Inflammatory macrophage treated with lipopolysaccharide for 1 hour (primary cell): ENCODE measurements at regions not wholly inside any gene's neighbourhood (a gene's known extent, or its start where the extent isn't known, plus 50 kb on each side); places are given as distances from the start of the nearest gene placed in this dataset.

Experiments
- DNase-seq, 2 donors: peaks; one replicate each; pipeline ENCODE4 v3.0.0-alpha.2; 2020 to 2022

DNA sequence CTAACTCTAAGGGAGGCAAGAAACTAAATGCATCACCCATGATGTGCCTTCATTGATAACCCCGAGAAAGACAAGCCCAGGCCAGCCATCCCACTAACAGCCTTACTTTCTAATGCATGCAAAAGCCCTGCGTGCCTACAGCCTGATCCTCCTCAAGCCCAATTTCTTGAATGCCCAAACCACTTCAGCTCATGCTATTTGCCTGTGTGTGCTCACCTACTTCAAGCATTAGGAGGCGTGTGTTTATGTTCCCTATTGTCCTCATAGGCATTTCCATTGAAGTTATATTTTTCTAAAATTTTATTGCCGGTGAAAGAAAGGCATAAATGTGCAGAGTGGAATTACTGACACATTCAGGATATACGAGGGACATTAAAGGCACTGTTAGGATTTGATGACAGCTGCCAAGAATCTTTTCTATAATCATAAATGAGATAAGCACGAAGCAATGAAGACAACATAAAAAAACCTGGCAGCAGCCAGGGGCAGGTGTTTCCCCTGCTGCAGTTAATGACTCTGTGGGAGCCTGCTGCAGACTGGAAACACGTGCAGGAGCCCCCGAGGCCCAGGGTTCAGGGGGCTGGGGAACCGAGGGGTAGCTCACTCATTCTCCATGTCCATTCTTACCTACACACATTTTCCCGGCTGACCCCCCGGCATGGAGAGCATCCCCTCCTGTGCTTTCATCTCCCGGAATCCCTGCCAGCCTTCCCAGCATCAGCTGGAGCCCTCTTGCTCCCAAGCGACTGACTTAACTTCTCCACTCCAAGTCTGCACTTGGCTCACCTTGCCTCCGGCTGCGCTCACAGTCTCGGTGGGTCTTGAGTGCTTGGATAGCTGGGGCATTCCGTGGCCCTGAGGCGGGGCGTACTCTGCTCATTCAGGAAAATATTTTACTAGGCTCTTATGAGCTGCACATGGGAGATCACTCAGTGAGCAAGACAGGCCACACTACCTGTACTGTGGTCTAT is 292.3 kb upstream of the SIX2 start:
- DNase-seq: no peak

DNA sequence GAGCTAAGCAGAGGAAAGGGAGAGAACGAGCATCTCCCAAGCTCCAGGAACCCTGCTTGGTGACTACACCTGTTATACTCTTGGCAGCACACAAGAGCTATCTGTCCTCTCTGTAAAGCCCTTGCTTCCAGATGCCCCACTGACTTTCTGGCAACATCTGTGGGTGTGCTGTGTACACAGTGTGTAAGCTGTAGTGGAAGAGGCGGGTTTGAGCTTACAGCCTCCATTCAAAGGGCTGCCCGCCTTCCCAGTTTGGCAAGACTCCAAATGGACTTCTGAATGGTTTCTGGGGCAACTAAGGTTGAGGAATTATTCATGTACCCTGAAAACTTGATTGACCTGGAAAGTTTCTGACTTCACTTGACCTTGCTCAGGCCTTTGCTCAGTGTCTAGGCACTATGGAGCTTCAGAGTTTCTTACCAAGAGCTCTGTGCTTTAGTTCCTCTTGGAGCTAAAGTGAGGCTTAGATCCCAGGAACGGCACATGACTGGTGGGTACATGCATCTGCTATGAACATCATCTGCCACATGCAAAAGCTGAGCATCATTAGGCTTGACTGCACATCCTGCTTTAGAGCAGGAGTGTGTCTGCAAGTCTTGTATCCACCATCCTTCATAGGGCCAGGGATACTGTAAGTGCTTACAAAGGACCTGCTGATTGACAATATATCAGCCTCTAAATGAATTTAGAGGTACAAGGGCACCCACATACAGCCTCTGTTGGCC is 290.9 kb upstream of the SIX2 start:
- no peak for DNase-seq

DNA sequence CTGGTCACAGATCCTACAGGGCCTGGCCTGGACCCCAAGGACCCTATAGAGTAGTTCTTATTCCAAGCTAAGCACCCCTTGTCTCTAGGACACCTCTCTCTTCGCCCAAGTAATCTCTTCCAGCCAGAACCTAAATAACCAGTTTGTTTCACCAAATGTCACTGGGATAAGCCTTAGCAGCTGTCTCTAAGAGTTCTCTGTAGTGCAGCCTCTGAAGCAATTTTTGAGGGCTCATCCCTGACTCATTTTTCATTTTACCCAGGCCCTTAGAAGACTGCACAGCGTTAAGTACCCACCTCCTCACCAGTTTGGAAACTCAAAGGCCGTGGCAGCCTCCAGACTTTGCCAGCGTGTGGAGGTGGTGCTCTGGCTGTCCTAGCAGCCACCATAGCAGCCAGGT is 290.1 kb upstream of the SIX2 start:
- DNase-seq: no peak

DNA sequence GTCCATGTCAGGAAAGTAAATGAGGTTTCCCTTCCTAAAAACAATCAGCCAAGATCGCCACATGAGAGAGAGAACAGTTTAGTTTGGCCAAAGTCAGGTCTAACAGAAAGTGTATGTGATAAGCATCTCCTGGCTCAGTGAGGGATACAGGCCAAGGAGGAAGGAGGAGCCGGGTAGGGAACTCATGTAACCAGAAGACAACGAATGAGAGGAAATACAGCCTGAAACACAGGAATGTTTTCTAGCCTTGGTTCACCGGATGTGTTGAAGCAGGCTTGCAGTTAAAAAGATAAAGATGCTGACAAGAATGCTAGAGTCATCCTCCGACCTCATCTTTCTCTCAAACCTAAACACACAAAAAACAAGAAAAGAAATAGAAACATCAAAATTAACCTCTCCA is 283.9 kb upstream of the SIX2 start:
- no peak for DNase-seq

DNA sequence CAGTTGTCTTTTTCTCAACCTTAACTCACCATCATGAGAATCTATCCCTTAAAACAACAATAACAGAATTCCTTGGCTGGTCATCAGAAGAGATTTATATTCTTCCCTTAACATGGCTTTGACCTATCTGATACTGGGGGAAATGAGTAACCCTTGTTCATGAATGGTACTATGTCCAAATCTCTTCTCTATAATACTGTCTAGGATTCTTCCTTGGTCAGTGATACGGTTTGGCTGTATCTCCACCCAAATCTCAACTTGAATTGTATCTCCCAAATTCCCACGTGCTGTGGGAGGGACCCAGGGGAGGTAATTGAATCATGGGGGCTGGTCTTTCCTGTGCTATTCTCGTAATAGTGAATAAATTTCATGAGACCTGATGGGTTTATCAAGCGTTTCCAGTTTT is 282.0 kb upstream of the SIX2 start:
- no peak for DNase-seq

DNA sequence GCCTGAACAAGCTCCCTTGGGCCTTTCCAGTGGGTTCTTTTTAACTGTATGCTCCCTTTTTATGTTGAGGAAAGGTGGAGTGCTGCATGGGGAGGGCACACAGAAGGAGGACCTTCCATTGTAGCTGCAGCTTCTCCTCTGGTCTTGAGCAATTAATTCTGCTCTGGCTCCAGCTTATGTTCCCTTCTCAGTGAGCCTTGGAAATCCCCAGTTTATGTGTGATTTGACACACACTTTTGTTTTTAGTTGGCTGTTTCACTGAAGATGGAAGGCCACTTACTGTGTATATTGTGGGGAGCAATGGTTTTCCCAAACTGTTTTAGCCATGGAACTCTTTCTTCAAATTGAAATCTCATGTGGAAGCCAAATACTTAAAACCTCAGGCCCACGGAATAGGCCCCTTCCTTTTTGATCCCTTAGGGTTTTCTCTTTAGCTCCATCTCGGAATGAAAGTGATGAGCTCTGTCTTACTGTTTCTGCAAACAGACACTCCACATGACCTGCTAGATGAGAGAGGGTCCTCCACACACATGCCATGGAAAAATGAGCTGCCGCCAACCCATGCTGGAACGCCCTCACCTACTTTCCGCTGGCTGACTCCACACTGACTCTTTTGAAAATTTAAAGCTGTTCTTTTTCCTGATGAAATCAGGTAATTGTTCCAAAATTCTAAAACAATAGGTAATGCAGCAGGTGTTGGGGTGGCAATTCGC is 280.9 kb upstream of the SIX2 start:
- no peak for DNase-seq

DNA sequence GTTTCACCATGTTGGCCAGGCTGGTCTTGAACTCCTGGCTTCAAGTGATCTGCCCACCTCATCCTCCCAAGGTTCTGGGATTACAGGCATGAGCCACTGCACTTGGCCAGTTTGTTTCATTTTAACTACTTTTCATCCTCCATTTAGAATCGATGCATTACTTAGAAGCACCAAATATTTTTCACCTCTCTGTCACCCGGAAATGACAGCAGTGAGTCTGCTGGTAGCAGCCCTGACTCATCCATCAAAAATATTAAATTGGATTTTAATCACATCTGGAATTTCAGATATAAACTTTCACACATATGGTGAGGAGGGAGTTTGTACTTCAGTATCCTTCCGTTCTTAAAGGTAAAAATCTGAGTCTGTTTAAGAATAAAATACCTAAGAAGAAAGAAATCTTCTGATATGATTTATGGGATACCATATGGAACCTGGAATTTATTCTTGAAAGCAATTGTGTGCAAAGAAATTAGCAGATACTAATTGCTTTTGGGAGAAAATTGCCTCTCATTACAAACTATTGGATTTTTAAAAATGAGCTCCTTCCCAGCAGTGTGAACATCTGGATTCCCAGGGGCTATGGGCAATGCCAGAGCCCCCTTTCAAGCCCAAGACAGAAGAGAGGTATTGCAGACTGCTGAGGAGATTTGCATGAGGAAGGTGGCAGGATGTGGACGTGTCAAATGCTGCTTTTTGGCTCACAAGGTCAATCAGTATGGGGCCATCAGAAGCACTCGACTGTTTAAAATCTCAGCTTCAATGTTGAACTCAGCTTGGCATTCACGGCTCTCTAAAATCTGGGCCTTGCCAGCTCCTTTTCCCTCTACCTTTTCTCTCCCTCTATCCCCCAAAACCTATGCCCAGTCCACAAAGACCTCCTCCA is 279.5 kb upstream of the SIX2 start:
- no peak for DNase-seq

DNA sequence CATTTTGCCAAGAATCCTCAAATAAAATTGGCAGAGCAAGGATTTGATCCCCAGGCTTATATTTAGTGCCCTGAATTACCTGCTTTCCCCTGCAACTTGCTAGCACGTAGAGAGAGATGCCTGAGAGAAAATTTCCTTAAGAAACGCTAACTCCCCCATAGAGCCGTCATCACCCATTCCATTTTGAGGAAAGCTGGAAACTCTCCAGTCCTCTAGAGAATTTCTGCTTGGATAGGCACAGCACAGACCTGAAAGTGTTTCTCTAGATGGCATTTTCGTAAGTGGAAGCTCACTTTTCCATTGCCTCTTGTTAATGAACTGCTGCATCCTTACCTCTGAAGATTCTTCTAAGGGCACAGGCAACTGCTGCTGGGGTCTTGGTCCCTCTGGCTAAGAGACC is 277.8 kb upstream of the SIX2 start:
- no peak for DNase-seq

DNA sequence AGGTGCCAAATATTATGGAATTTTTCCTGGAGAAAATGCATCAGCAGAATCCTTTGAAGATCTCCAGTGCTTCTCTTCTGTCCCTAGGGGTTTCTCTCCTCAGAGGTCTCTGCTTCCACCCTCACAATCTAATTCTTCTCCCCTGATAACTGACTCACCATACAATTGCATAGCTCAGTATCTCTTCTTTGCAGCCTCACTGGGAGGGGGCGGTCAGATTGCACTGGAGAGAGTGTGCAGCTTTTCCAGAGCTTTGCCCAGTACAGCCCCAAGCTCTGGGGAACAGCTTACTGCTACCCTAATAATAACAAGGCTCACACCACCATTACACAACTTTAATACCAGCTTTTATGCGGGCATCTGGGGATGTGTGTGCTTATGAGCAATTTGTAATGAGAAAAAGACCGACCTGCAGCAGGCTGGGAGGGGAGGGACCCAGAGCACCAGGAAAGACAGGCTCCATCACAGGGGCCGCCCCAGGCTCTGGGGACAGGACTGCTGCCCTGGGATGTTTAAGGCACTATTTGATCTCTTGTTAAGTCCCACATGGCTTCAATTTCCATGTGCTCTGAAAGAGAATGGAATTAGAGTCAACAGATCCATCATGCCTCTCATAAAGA is 276.6 kb upstream of the SIX2 start:
- no peak for DNase-seq

DNA sequence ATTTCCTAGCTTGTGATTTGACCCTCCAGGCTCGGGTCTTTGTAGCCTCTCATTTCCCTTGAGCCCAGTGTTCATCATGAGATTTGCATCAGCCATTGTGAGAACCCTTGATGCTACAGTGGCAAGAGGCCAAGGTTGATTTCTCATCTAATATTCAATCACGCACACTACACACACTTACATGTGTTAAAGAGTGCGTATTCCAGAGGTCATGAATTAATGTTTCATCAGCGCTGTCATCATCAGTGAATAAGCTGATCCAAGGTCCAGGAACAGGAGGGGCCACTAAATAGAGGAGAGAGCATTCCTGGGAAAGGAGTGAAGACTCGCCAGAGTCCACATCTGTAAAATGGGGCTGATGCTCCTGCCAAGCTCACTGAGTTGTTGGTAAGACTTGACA is 276.1 kb upstream of the SIX2 start:
- no peak for DNase-seq

DNA sequence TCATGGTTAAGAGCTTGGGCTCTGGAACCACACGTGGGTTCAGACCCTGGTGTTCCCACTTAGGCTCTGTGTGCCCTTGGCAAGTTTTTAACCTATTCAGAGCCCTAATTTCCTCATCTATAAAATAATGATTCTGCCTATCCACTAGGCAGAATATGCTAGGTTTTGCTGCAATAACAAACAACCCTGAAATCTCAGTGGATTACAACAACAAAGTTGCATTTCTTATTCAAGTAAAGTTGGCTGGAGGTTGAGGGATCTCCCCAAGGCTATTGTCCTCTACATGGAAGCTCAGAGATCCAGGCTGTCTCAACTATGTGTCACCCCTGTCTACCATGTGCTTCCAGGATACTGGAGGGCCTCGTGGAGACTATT is 275.4 kb upstream of the SIX2 start:
- DNase-seq: no peak

DNA sequence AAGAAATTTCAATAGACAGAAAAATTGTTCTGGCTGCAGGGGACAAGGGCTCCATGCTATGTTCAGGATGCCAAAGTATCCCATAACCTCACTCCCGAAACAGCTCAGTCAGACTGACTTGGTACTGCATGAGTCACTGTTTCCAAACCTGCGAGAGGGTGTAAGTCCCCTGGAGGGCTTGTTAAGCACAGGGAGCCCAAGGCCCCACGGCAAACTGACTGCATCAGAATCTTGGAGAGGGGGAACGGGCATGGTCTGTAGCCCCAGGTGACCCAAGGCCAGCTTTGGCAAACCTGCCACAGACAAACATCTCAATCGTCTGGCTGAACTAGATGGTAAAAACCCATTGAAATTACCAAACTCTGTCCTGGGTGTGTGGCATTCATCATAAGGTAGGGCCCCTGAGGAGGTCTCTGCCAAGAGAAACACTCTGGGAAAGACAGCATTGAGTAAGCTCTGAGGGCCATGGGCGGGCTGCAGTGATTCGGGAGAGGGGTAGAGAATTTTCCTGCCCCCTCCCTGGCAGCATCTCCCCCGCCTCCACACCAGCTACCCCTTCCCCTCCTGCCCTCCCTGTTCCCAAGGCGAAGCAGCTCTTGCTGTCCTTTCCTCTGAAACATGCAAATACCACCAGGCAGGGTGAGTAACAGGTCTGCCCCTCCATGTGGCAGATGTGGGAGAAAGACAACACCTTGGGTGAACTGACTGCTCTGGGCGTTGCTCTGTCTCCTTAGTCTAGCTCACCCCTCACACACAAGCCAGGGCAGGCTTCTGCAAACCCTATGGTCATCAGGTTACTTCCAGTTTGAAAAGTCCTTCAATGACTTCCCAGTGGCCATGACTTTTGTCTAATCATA is 274.7 kb upstream of the SIX2 start:
- DNase-seq: no peak

DNA sequence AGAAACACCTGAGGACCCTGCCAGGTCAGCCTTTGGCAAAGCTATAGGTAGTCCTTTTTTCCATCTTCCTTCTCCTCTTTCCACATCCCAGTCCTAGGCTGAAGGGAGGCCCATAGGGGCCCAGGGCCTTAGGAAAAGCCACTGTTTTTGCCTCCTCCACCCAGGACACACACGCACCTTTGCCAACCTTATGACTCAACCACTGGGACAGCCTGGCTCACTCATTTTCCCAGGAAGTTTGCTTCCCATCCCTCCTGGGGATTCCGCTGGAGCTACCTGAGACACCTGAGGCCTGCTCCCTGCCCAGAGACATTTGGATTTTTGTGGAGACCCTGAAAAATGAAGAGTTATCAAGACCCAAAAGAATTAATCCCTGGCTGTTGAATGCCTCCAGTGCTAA is 273.4 kb upstream of the SIX2 start:
- no peak for DNase-seq

DNA sequence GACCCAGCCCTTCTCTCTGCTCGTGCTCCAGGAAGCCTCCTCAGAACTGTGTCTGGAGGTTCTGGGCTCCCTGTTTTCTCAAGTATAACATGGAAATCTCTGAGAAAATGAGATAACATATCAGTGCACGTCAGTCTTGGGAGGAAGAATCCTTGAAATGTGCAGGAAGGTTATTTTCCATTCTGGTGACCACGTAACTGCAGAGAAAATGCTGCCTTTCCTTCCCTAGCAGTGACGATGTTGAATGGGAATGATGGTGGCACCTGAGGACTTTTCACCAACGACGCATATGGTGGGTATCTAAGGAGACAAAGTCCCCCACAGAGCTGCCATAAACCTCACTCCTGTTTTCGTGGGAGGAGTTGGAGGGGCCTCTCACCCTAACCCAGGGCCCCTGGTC is 272.1 kb upstream of the SIX2 start:
- no peak for DNase-seq

DNA sequence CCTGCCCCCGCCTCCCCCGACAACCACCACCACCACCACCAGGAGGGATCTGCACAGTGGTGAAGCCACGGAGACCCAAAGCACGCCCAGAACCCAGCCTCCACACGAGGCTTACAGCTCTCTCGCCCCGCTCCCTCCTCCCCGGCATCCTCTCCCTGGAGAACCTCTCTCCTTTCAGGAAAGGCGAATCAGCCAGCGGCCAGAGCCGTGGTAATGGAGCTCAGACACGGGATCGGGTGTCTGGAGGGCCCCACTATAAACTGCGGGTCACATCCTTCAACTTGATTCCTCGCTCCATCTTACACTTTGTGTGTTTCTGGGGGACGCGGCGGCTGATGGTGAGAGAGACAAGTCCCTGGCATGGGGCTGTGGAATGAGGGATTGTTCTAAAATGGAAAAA is 271.5 kb upstream of the SIX2 start:
- DNase-seq: no peak

DNA sequence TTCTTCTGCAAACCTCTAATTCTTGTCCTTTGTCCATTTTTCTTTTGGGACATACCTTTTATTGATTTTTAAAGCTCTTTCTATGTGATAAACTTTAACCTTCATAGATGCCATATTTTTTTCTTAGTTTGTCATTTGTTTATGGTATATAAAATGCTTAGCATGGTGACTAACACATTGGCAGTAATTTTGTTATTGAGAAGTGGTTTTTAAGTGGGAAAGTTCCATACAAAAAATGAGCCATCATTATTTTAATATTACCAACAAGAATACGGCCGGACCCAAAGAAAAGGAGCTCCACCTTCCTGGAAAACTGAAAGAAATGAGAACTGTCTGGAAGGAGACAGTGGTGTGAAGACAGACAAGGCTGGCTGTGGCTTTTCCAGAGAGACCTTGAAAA is 270.1 kb upstream of the SIX2 start:
- no peak for DNase-seq

DNA sequence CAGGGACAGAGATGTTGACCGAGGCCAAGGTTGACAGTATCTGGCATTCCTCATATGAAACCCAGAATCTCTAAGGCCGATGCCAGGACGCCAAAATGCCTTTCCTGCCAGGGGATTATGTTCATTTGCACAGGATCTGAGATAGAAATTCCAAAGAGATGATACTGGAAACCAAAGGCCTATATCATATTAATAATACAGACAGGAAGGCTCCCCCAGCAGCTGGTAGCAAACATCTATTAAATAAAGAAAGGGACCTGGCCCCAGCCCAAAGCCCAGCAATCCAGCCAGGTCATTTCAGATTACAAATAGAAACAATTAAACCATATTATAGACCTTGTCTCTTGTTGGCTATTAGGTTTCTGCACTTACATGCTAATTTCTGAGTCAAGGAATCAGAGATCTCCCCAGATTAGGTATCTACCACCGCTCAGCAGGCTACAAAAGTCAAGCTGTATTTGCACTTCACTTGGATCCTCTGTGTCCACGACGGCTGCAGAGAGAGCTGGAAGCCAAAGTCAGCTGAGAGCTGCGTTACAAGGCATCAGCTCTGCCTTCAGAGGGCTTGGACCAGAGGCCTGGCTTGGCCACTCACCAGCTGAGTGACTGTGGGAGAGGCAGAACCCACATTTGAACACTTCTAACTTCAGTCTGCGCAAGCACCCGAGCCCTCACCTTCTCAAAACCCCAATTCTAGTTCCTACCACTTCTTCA is 269.3 kb upstream of the SIX2 start:
- no peak for DNase-seq

DNA sequence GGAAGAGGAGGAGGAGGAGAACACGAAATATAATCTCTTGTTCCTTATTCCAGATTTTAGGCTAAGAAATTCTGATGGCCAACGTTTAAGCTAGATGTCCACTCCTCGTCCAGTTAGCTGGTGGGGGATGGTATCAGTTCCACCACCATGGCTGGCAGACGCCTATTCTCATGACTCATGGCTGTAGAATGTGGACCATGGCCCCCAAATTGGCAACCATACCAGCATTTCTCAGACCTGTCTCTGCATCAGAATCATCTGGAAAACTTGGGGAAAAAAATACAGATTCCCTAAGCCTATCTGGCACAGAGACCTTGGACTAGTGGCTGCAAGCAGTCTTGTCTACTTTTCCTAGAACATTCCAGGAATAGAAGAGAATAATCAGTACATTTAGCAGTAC is 267.7 kb upstream of the SIX2 start:
- no peak for DNase-seq

DNA sequence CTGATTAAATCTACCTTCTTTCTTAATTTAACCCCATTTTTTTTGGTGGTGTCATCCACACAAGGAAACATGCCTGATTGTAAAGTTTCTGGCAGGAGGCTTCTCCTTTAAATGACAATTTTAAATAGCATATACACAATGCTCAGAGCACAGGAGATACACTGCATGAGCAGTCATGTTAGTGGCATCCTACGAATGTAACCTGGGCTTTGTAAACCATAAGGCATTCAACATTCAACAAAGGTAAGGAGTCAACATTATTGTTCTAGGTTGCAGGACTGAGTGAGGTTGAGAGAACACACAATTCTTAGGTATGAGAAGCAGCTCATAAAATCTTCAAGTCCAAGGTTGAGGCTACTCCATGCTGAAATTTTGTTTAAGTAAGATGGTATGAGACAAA is 266.6 kb upstream of the SIX2 start:
- no peak for DNase-seq

DNA sequence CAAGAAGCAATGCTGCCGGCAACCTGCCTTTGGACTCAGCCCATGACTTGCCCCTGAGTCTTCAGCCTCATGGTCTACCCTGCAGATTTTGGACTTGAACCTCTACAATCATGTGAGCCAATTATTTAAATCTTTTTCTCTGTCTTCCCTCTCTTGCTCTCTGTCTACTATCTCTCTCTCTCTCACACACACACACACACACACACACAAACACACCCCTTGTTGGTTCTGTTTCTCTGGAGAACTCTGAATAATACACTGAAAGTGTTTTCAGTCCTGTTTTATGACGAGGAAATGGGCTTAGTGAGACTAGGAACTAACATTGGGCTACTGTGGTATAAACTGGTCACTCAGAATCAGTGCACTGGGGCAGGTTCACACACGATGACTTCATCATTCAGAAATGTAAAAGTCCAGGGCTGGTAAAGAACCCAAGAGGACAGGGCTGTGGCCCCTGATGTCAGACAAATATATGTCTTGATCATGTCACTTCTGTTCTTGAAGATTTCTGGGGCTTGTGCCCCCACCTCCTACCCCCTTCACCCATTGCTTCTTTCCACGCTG is 266.1 kb upstream of the SIX2 start:
- no peak for DNase-seq
